Stimulated activated memory B cell treated with anti-CD40 and anti-IgM and Interleukin-4, amounts not matched to agents 10 μg/mL and 1 μg/mL and 100 μg/mL, for 72 hours (primary cell): ENCODE measurements at regions not wholly inside any gene's neighbourhood (a gene's known extent, or its start where the extent isn't known, plus 50 kb on each side); places are given as distances from the start of the nearest gene placed in this dataset.

Experiments used
- ATAC-seq: fragments of 150-1000 bp; cut with Tn5 transposase; 2 replicates; pipeline ENCODE4 v1.10.0; 2021
- H3K27ac Mint-ChIP-seq: one replicate; pipeline ENCODE4 v1.8.0; 2022; ENCODE audit warnings: mild to moderate bottlenecking, mixed read lengths
- H3K27me3 Mint-ChIP-seq: one replicate; pipeline ENCODE4 v1.8.0; 2022; ENCODE audit warnings: mixed read lengths
- H3K36me3 Mint-ChIP-seq: one replicate; pipeline ENCODE4 v1.8.0; 2022; ENCODE audit warnings: mixed read lengths
- H3K4me1 Mint-ChIP-seq: one replicate; pipeline ENCODE4 v1.8.0; 2022; ENCODE audit warnings: mixed read lengths
- H3K4me3 Mint-ChIP-seq: one replicate; pipeline ENCODE4 v1.8.0; 2022; ENCODE audit warnings: mild to moderate bottlenecking, moderate library complexity, mixed read lengths
- H3K9me3 Mint-ChIP-seq: one replicate; pipeline ENCODE4 v1.8.0; 2022; ENCODE audit warnings: mixed read lengths

DNA sequence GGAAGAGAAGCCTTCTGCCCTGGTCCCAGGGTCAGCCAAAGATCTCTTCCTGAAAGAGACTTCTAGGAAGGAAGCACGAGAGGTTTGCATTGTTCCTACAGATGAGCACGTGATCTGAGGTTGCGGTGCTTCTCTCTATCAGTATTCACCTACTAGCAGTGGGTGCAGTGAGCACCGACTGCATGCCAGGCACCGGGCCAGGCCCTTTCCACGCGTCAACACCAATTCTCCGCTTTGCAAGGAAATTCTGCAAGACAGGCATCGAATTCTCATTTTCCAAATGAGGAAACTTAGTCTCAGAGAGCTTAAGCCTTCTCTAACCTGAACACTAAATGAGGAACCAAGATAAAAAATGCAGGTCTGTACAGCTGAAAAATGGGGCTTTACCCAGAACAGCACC lies 151.5 kb upstream of the MYCN start:
- no peak overlapping the region for H3K4me3 Mint-ChIP-seq
- peaks cover 4% of the 10 kb centered on the region for H3K9me3 Mint-ChIP-seq
- H3K27me3 Mint-ChIP-seq, result no peaks in the 10 kb centered on the region
- H3K27ac Mint-ChIP-seq, result no peak overlapping the region
- no peak for ATAC-seq
- H3K36me3 Mint-ChIP-seq, result no peaks in the 10 kb centered on the region
- no peaks in the 10 kb centered on the region for H3K4me1 Mint-ChIP-seq

DNA sequence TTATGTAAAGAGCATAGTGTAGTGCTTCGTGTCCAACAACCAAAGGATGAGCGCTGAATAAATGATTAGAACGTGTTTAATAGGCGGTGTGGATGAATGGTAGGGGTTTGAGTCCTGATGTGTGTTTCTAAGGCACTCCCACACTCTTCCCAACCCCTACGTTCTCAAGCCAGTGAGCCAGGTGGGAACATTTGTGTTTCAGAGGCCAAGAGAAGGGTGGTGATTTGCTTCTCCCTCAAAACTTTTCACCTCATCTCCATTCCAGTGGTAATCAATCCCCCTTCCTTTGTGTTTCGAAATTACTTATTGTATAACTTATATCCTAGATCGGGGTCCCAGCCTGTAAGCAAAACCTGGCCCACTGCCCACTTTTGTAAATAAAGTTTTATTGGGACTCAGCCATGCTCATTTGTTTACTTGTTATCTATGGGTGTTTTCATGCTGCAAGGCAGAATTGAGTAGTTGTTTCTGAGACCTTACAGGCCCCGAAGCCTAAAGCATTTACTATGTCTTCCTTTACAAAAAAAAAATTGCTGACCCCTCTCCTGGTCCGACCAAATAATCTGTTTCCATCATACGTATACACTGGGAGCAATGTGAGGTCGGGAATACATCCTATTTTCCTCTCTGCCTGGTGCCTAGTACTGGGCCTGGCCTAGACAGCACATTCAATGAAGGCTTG lies 150.8 kb upstream of the MYCN start:
- Mint-ChIP-seq H3K36me3 (no peaks in the 10 kb centered on the region), H3K9me3 (peaks cover 4% of the 10 kb centered on the region), H3K4me3 (no peak overlapping the region), H3K27ac (no peak overlapping the region), H3K27me3 (no peaks in the 10 kb centered on the region), H3K4me1 (no peaks in the 10 kb centered on the region)
- ATAC-seq, result no peak

DNA sequence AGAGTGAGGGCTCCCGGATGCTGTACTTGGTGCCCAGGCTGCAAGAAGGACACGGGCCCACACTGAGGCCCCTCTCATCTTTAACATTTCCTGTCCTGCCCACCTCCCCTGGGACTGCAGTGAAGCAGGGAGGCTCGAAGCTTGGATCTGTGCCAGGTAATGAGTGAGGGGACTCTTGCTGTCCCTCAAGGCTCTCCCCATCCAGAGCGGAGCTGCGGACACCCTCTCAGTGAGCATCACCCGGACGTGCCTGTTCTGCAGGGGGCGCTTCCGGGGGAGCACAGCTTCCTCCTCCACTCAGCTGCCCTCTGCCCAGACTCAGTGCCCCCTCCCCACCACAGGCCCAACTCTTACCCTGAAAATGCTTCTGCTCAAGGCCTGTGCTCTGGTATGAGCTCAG lies 150.0 kb upstream of the MYCN start:
- no peaks in the 10 kb centered on the region for H3K36me3 Mint-ChIP-seq

DNA sequence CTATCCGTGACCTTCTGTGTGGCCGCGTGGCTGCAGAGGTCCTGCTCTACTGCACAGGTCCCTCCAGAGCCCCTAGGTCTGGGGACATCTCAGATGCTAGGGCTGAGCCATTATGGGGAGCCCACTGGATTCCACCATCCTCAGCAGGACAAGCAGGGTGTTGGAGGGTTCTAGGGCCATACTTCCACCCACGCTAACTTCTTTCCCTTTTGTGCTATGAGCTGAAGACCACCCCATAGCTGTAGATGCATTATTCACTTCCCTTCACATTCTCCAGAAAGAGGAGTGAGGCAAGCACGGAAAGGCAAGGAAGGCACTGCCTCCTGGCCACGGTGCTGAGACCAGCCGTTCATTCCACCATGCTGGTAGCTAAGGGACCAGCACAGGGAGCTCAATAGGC lies 149.5 kb upstream of the MYCN start:
- Mint-ChIP-seq H3K27me3 (peaks cover 11% of the 10 kb centered on the region), H3K4me1 (no peaks in the 10 kb centered on the region), H3K36me3 (no peaks in the 10 kb centered on the region), H3K27ac (no peak overlapping the region), H3K4me3 (no peak overlapping the region), H3K9me3 (peaks cover 4% of the 10 kb centered on the region)
- no peak for ATAC-seq

More for the DNA sequence above, 150.0 kb upstream of the MYCN start:
- H3K9me3 Mint-ChIP-seq, result peaks cover 4% of the 10 kb centered on the region
- no peak for ATAC-seq
- no peak overlapping the region for H3K27ac Mint-ChIP-seq
- no peaks in the 10 kb centered on the region for H3K4me1 Mint-ChIP-seq
- peaks cover 6% of the 10 kb centered on the region for H3K27me3 Mint-ChIP-seq
- no peak overlapping the region for H3K4me3 Mint-ChIP-seq

DNA sequence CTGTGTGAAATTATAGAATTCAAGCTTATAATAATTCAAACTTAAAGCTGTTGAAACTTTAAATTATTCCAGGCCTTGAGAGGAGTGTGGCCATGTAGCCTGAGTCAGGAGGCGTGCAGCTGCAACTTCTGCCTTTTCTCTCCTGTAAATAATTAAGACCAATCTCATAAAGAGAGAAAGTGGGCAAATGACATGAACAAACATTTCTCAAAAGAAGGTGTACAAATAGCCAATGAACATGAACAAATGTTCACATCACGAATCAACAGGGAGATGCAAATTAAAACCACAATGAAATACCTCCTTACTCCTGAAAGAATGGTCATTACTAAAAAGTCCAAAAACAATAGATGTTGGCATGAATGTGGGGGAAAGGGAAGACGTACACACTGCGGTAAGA lies 149.1 kb upstream of the MYCN start:
- H3K36me3 Mint-ChIP-seq, result no peaks in the 10 kb centered on the region
- H3K27me3 Mint-ChIP-seq, result peaks cover 14% of the 10 kb centered on the region
- H3K4me3 Mint-ChIP-seq, result no peak overlapping the region
- no peak for ATAC-seq
- peaks cover 4% of the 10 kb centered on the region for H3K9me3 Mint-ChIP-seq
- no peak overlapping the region for H3K27ac Mint-ChIP-seq
- H3K4me1 Mint-ChIP-seq, result no peaks in the 10 kb centered on the region

DNA sequence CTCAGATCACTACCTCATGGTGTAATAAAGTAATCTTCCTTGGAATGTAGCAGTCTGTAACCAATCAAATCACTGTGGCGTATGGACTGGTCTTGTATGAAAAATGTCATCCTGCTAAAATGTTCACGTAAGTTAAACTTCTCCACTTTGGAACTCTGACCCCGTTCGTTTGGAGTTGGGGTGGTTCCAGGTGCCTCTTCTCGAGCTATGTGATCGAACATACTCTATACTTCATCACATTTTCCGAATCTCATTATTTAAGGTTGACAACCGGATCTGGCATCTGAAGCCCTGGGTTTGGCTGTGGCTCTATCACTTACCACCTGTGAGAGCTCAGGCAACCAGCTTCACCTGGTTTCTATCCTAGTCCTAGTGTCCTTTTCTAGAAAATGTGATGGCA lies 148.0 kb upstream of the MYCN start:
- no peak for ATAC-seq
- Mint-ChIP-seq H3K4me3 (no peak overlapping the region), H3K36me3 (no peaks in the 10 kb centered on the region), H3K27me3 (peaks cover 16% of the 10 kb centered on the region), H3K9me3 (peaks cover 4% of the 10 kb centered on the region), H3K27ac (no peak overlapping the region), H3K4me1 (no peaks in the 10 kb centered on the region)

DNA sequence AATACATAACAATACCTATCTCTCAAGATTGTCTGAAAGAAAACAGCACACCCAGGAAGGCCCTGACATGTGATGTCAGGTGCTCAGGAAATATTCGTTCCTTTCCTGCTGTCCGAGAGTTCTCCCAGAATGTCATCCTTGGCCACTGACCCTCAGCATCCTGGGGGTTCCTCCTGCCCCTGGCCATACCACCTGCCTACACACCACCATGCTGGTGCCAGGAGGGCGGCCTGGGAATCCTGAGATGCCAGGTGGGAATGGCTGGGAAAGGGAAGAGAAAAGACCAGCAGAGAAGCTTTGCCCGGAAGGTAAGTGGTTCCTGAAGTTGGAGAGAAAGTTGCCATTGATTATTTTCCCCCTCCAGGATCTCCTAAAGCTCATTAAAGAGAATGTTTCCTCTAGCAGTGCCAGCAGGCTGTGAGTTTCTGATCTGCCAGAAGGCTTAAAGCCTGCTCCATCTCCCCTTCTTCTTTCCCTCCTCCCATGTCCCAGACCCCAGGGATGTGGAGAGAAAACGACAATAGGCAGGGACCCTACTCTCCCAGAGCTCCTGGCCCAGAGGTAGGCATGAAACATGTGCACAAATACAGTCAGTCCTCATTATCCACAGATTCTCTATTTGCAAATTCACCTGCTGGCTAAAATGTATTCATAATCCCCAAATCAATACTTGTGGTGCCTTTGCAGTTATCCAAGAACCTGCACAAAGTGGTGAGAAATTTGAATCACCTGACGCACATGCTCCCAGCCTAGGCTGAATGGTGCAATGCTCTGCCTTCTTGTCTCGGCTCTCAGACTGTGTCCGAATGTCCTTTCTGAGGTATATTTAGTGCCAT lies 147.1 kb upstream of the MYCN start:
- ATAC-seq, result no peak
- no peak overlapping the region for H3K4me3 Mint-ChIP-seq
- H3K27me3 Mint-ChIP-seq, result peaks cover 24% of the 10 kb centered on the region
- no peak overlapping the region for H3K27ac Mint-ChIP-seq
- no peaks in the 10 kb centered on the region for H3K9me3 Mint-ChIP-seq
- H3K4me1 Mint-ChIP-seq, result no peaks in the 10 kb centered on the region
- no peaks in the 10 kb centered on the region for H3K36me3 Mint-ChIP-seq

DNA sequence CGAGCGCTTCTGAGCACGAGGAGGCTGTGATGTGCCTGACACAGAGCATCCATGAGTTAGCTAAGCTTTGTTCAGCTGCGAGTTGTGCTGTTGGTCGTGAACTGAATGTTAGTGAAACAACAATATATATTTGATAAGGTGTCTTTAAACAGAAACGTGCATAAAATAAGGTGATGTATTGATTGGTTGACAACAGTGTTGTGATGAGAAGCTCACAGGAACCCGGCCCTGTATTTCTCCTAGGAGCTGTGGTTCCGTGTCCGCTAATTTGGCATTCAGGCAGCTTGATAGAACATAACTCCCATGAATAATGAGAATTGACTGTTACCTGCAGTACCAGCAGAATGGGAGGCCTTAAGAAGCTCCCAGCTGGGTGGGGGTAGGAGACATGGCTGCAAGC lies 146.4 kb upstream of the MYCN start:
- Mint-ChIP-seq H3K27ac (no peak overlapping the region), H3K9me3 (no peaks in the 10 kb centered on the region), H3K36me3 (no peaks in the 10 kb centered on the region), H3K4me1 (no peaks in the 10 kb centered on the region), H3K27me3 (peaks cover 24% of the 10 kb centered on the region), H3K4me3 (no peak overlapping the region)
- ATAC-seq, result no peak

DNA sequence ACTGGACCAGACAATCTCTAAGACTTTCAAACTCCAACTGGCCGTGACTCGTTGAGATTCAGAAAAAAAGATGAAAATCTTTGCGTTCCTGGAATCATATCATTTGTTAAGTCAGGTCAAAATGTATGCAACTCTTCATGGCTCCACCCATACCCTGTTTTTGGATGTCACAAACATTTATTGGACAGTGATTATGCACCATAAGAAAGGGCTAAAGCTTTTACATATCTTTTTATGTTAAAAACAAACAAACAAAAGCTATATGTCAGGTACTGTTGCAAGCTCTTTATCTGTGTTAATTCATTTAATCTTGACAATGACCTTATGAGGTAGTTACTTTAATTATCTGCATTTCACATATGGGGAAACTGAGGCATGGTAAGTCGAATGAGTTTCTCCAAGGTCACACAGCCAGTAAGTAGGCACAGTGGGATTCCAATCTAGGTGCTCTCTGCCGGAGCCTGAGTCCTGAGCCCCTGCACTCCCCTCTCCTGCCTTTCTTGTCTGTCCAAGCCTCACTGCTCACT lies 145.7 kb upstream of the MYCN start:
- no peaks in the 10 kb centered on the region for H3K4me1 Mint-ChIP-seq
- no peak overlapping the region for H3K4me3 Mint-ChIP-seq
- no peaks in the 10 kb centered on the region for H3K9me3 Mint-ChIP-seq
- no peaks in the 10 kb centered on the region for H3K36me3 Mint-ChIP-seq
- no peak for ATAC-seq
- no peak overlapping the region for H3K27ac Mint-ChIP-seq
- H3K27me3 Mint-ChIP-seq, result peaks cover 24% of the 10 kb centered on the region

DNA sequence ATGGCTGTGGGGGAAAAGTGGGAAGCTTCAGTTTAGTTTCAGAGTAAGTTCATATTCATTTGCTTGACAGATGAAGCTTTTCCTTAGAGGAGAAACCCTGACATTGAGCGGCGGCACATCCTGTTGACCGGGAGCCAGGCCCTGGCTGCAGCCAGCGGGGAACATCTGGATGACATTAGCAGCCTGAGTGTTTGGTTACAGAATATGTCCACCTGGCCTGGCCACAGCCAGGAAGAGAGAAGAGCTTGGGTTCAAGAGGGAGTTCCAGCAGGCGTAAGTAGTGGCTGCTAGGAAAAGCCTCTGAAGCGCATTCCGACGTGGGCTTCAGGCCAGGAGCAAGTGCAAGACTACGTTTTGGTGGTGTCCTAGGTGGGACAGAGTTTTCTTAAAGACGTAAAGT lies 144.9 kb upstream of the MYCN start:
- no peaks in the 10 kb centered on the region for H3K4me1 Mint-ChIP-seq
- no peak overlapping the region for H3K4me3 Mint-ChIP-seq
- H3K27me3 Mint-ChIP-seq, result peaks cover 24% of the 10 kb centered on the region
- no peak for ATAC-seq
- no peaks in the 10 kb centered on the region for H3K36me3 Mint-ChIP-seq
- no peak overlapping the region for H3K27ac Mint-ChIP-seq
- H3K9me3 Mint-ChIP-seq, result no peaks in the 10 kb centered on the region

DNA sequence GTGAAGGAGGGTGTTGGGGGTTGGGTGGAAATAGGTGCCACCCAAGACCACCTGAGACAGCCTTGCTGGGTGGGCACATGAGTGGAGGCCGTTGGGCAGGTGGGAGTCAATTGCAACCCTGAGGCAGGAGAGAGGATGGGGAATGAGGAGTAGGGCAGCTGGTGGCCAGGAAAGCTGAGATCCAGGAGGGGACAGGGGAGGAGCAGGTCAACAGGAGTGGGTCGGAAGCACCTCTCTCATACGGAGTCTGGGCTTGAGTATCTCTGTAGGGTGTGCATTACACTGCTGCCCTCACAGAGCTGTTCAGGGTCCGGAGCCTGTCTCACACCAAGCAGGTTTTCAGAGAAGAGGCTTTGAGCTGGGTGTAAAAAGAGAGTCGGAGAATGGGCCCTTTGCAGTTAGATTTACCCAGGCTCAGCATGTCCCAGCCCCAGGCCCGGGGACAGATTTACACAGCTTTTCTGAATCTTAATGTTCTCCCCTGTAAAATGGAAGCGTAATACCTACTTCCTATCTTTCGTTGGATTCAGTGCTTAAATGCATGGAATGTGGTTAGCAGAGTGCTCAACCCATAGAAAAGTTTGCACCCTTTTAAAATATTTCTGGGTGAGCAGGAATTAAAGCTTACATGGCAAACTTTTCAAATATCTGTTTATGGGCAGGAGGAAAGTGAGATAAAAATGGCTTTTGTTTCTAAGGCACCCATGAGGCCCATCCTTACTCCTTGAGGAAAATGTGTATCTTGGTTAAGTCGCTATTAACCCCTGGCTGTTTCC lies 144.0 kb upstream of the MYCN start:
- H3K36me3 Mint-ChIP-seq, result no peaks in the 10 kb centered on the region
- no peak overlapping the region for H3K27ac Mint-ChIP-seq
- H3K27me3 Mint-ChIP-seq, result peaks cover 24% of the 10 kb centered on the region
- ATAC-seq, result no peak
- H3K4me1 Mint-ChIP-seq, result no peaks in the 10 kb centered on the region
- no peak overlapping the region for H3K4me3 Mint-ChIP-seq
- no peaks in the 10 kb centered on the region for H3K9me3 Mint-ChIP-seq

DNA sequence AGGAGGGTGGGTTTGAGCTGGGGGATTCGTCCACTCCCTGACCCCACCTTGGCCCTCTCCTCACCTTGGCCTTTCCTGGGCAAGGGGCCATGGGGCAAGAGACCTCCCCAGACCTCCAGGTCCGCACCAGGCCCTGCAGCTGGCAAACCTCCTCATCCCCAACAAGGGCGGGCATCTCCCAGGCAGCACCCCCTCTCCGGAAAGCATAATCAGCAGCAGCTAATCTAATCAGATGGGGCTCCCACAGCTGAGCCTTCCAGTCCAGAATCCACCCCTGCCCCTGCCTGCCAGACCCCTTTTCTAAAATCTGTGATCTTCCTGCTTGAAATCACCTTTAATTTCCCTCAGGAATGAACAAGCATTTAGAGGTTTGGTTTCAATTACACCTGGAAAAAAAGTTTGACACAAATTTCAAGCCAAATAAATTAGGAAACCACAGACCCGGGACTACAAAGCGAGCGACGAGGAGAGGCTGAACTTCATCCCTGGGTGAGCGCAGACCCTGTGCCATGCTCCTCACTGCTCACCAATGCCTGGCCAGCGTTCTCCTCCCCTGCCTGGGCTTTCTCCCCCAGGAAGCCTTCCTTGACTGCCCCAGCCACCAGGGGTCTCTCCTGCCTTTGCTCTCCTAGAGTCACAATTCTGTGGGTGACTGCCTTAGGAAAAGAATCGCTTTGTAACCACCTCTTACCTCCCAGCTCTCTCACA lies 143.0 kb upstream of the MYCN start:
- peaks cover 24% of the 10 kb centered on the region for H3K27me3 Mint-ChIP-seq
- no peaks in the 10 kb centered on the region for H3K4me1 Mint-ChIP-seq
- no peaks in the 10 kb centered on the region for H3K36me3 Mint-ChIP-seq
- H3K27ac Mint-ChIP-seq, result no peak overlapping the region
- no peak for ATAC-seq
- H3K9me3 Mint-ChIP-seq, result no peaks in the 10 kb centered on the region
- no peak overlapping the region for H3K4me3 Mint-ChIP-seq

DNA sequence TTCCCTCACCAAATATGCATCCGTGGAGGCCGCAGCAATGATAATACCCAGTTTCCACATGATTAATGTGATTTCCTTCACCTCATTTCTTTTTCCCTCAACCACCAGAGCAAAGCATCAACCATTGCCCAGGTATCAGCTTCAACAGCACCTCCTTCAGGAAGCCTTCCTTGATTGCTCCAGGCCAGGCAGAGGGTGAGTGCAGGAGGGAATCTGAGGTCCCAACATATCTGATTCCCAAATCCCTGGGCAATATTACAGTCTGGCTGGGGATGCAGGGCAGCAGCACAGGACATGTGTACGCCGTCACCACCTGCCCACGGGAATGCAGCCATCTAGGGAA lies 142.4 kb upstream of the MYCN start:
- no peak overlapping the region for H3K4me3 Mint-ChIP-seq
- H3K4me1 Mint-ChIP-seq, result no peaks in the 10 kb centered on the region
- H3K27ac Mint-ChIP-seq, result no peak overlapping the region

DNA sequence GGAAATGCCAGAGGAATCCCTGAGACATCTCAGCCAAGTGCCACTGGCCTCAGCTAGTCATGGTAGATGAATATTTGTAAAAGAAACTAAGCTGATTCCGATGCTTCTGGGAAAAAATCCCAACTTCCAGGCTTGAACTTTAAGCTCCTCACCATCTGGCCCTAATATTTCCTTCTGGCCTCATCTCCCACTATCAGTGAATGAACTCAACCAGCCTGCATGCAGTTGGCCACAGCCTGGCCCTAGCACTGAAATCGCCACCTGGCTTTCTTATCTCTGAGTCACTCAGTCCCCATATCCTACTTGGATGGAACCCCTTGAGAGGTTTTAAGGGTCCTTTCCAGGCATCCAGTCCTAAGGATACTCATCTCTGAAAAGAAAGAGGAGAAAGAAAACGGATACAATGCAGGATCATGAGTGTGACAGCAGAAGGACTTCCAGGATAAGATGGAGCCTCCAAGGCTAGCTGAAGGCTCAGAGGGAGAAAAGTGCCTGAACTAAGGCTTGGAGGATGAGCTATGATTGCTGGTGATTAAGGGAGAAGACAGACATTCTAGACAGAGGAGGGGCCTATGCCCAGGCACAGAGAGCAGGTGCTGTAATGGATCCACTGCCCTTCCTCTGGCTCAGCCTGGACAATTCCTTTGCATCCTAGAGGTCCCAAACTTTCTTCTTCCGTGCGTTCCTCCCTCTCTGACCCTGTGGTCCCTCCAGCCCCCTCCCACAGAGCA lies 141.5 kb upstream of the MYCN start:
- no peak for ATAC-seq
- no peak overlapping the region for H3K27ac Mint-ChIP-seq
- no peaks in the 10 kb centered on the region for H3K9me3 Mint-ChIP-seq
- no peak overlapping the region for H3K4me3 Mint-ChIP-seq
- H3K27me3 Mint-ChIP-seq, result peaks cover 24% of the 10 kb centered on the region
- H3K36me3 Mint-ChIP-seq, result no peaks in the 10 kb centered on the region
- H3K4me1 Mint-ChIP-seq, result no peaks in the 10 kb centered on the region

More for the DNA sequence above, 142.4 kb upstream of the MYCN start:
- no peaks in the 10 kb centered on the region for H3K36me3 Mint-ChIP-seq
- no peak for ATAC-seq
- H3K27me3 Mint-ChIP-seq, result peaks cover 24% of the 10 kb centered on the region
- no peaks in the 10 kb centered on the region for H3K9me3 Mint-ChIP-seq
